Panc1 (cell line): ENCODE measurements at regions not wholly inside any gene's neighbourhood (a gene's known extent, or its start where the extent isn't known, plus 50 kb on each side); places are given as distances from the start of the nearest gene placed in this dataset.

ENCODE experiments used
- REST ChIP-seq, 2 experiments: IDR thresholded peaks; 2 replicates each; pipeline ENCODE4 v1.6.1; 2011 to 2012; ENCODE audit warnings: low read depth in 2 of 2, control low read depth in 1 of 2, low read length in 1 of 2, mild to moderate bottlenecking in 1 of 2, moderate library complexity in 1 of 2; ENCODE audit not compliant: insufficient read depth in 1 of 2
- TF ChIP-seq, protein P1 (sequence below): fragments of 450-650 bp; IDR thresholded peaks from 2 replicates; pipeline ENCODE4 v1.5.1; 2017; ENCODE audit warnings: mild to moderate bottlenecking

DNA sequence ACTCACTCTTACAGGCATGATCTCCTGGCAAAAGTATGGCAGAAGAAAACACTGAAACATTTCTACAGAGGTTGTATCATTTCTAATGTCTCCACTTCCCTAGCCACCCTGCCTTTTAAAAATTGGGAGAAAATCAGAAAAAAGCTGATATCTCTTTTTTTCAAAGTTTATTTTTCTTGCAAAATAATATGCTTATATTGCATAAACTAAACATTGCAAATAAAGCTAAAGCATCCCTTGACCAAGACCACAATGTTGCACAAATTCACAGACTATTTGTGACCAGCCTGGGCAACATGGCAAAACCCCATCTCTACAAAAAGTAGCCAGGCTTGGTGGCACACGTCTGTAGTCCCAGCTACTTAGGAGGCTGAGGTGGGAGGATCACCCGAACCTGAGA, 183.3 kb upstream of the ELAVL2 start:
- TF ChIP-seq, protein P1, sequence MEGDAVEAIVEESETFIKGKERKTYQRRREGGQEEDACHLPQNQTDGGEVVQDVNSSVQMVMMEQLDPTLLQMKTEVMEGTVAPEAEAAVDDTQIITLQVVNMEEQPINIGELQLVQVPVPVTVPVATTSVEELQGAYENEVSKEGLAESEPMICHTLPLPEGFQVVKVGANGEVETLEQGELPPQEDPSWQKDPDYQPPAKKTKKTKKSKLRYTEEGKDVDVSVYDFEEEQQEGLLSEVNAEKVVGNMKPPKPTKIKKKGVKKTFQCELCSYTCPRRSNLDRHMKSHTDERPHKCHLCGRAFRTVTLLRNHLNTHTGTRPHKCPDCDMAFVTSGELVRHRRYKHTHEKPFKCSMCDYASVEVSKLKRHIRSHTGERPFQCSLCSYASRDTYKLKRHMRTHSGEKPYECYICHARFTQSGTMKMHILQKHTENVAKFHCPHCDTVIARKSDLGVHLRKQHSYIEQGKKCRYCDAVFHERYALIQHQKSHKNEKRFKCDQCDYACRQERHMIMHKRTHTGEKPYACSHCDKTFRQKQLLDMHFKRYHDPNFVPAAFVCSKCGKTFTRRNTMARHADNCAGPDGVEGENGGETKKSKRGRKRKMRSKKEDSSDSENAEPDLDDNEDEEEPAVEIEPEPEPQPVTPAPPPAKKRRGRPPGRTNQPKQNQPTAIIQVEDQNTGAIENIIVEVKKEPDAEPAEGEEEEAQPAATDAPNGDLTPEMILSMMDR, result no peak
- TF ChIP-seq REST (IDR thresholded peaks at IDR 0.05; ENCODE audit: insufficient read depth in 1 of 2, low read depth in 2 of 2, low read length in 1 of 2), result no peak
